ENCODE measurements at regions not wholly inside any gene's neighbourhood (a gene's known extent, or its start where the extent isn't known, plus 50 kb on each side); places are given as distances from the start of the nearest gene placed in this dataset.

GRCh38 chrX:9285342-9285771 is 179.5 kb upstream of the TBL1X start:
- Histone ChIP-seq H3K36me3 (ENCODE audit: control insufficient read depth in 2 of 2, insufficient read depth in 1 of 2, low read length in 2 of 2) (no peaks in the 10 kb centered on the region), H3K9me3 (ENCODE audit: control insufficient read depth, insufficient read depth, low read depth, low read length) (no peaks in the 10 kb centered on the region), H3K27ac (ENCODE audit: extremely low read depth, low read depth, low read length) (no peak overlapping the region), H3K4me1 (ENCODE audit: control insufficient read depth, insufficient read depth, low read length) (no peaks in the 10 kb centered on the region), H3K4me3 (ENCODE audit: low read depth, low read length) (no peak overlapping the region)
- CTCF ChIA-PET: no interaction called here
- POLR2A ChIA-PET: no interaction called here
- TF ChIP-seq BCL11A (tag by site-specific recombination; IDR thresholded peaks at IDR 0.05; ENCODE audit: low read depth) (no peak), MYNN (tag by site-specific recombination; IDR thresholded peaks at IDR 0.05; ENCODE audit: borderline replicate concordance) (no peak), ZNF239 (tag by site-specific recombination; IDR thresholded peaks at IDR 0.05) (no peak), HIC1 (tag by site-specific recombination; IDR thresholded peaks at IDR 0.05) (no peak)

- ChIA-PET POLR2A (no interaction called here), CTCF (no interaction called here)
- H3K4me1 ChIP-seq (ENCODE audit: control insufficient read depth, insufficient read depth, low read length): no peaks in the 10 kb centered on the region
- no peak for TF ChIP-seq ZNF146 (tag by site-specific recombination; IDR thresholded peaks at IDR 0.05)
- TF ChIP-seq HOXC10 (CRISPR knock-in tag; IDR thresholded peaks at IDR 0.05): no peak
- no peak for TF ChIP-seq ZNF175 (tag by site-specific recombination; IDR thresholded peaks at IDR 0.05)
- TF ChIP-seq ZNF776 (tag by site-specific recombination; IDR thresholded peaks at IDR 0.05; ENCODE audit: borderline replicate concordance): no peak
- no peak for TF ChIP-seq ZBTB8A (tag by site-specific recombination; IDR thresholded peaks at IDR 0.05)
- TF ChIP-seq ZNF777 (tag by site-specific recombination; IDR thresholded peaks at IDR 0.05; ENCODE audit: borderline replicate concordance): no peak
- TF ChIP-seq, protein P1, sequence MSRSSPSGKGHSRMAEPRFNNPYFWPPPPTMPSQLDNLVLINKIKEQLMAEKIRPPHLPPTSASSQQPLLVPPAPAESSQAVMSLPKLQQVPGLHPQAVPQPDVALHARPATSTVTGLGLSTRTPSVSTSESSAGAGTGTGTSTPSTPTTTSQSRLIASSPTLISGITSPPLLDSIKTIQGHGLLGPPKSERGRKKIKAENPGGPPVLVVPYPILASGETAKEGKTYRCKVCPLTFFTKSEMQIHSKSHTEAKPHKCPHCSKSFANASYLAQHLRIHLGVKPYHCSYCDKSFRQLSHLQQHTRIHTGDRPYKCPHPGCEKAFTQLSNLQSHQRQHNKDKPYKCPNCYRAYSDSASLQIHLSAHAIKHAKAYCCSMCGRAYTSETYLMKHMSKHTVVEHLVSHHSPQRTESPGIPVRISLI (tag by site-specific recombination; IDR thresholded peaks at IDR 0.05): no peak
- TF ChIP-seq ZNF621 (tag by site-specific recombination; IDR thresholded peaks at IDR 0.05): no peak
- TF ChIP-seq ZNF202 (tag by site-specific recombination; IDR thresholded peaks at IDR 0.05; ENCODE audit: borderline replicate concordance): no peak
- no peak for TF ChIP-seq ZNF274 (IDR thresholded peaks at IDR 0.05; ENCODE audit: low read length)
- no peak for TF ChIP-seq ZNF274 (tag by site-specific recombination; IDR thresholded peaks at IDR 0.05; ENCODE audit: borderline replicate concordance)
- TF ChIP-seq GFI1B (tag by site-specific recombination; IDR thresholded peaks at IDR 0.05): no peak
- TF ChIP-seq ZFP69B (tag by site-specific recombination; IDR thresholded peaks at IDR 0.05): no peak
- TF ChIP-seq BCL11B (tag by site-specific recombination; IDR thresholded peaks at IDR 0.05; ENCODE audit: low read depth): no peak
- TF ChIP-seq, protein P2, sequence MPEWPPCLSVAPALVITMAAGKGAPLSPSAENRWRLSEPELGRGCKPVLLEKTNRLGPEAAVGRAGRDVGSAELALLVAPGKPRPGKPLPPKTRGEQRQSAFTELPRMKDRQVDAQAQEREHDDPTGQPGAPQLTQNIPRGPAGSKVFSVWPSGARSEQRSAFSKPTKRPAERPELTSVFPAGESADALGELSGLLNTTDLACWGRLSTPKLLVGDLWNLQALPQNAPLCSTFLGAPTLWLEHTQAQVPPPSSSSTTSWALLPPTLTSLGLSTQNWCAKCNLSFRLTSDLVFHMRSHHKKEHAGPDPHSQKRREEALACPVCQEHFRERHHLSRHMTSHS (tag by site-specific recombination; IDR thresholded peaks at IDR 0.05): no peak
- no peak for TF ChIP-seq ZSCAN16 (tag by site-specific recombination; IDR thresholded peaks at IDR 0.05)
- no peak for TF ChIP-seq ZXDB (tag by site-specific recombination; IDR thresholded peaks at IDR 0.05)
- no peak for TF ChIP-seq ZBTB17 (tag by site-specific recombination; IDR thresholded peaks at IDR 0.05)
- TF ChIP-seq GLIS1 (tag by site-specific recombination; IDR thresholded peaks at IDR 0.05): no peak
- no peak for TF ChIP-seq ZNF571 (tag by site-specific recombination; IDR thresholded peaks at IDR 0.05)
- H3K4me3 ChIP-seq (ENCODE audit: low read depth, low read length): no peak overlapping the region
- H3K36me3 ChIP-seq (ENCODE audit: control insufficient read depth in 2 of 2, insufficient read depth in 1 of 2, low read length in 2 of 2): no peaks in the 10 kb centered on the region
- H3K27ac ChIP-seq (ENCODE audit: extremely low read depth, low read depth, low read length): no peak overlapping the region
- H3K9me3 ChIP-seq (ENCODE audit: control insufficient read depth, insufficient read depth, low read depth, low read length): no peaks in the 10 kb centered on the region
Observed at GRCh38 chrX:9286234-9286633, 178.6 kb upstream of the TBL1X start.
